ENCODE measurements at regions not wholly inside any gene's neighbourhood (a gene's known extent, or its start where the extent isn't known, plus 50 kb on each side); places are given as distances from the start of the nearest gene placed in this dataset.
"Not testable (repeated sequence)": the region's sequence is repeated elsewhere in the genome, so short reads cannot be mapped to it uniquely, and the experiment has no call there.

GRCh38 chr6:67879105-67879904 is 755.8 kb upstream of the ADGRB3 start:
- DNase-seq (ENCODE audit: low spot score); H3K9me3 Mint-ChIP-seq (ENCODE audit: low read depth); H3K4me1 Mint-ChIP-seq (ENCODE audit: low read depth); H3K27me3 Mint-ChIP-seq (ENCODE audit: low read depth); H3K27ac Mint-ChIP-seq (ENCODE audit: unreplicated experiment); H3K4me3 Mint-ChIP-seq (ENCODE audit: unreplicated experiment); H3K36me3 Mint-ChIP-seq (ENCODE audit: low read depth): not testable (repeated sequence)

- not testable (repeated sequence) for H3K27ac Mint-ChIP-seq (ENCODE audit: unreplicated experiment); H3K4me1 Mint-ChIP-seq (ENCODE audit: low read depth); H3K4me3 Mint-ChIP-seq (ENCODE audit: unreplicated experiment); H3K9me3 Mint-ChIP-seq (ENCODE audit: low read depth); H3K27me3 Mint-ChIP-seq (ENCODE audit: low read depth); H3K36me3 Mint-ChIP-seq (ENCODE audit: low read depth); DNase-seq (ENCODE audit: low spot score)
Observed at GRCh38 chr6:67878216-67878615, 756.9 kb upstream of the ADGRB3 start.

- peaks cover 5% of the 10 kb centered on the region for H3K9me3 Mint-ChIP-seq (ENCODE audit: low read depth)
- no peaks in the 10 kb centered on the region for H3K4me1 Mint-ChIP-seq (ENCODE audit: low read depth)
- H3K4me3 Mint-ChIP-seq (ENCODE audit: unreplicated experiment) = no peak overlapping the region
Observed at GRCh38 chr6:67877288-67877687, 757.8 kb upstream of the ADGRB3 start.

GRCh38 chr6:67875877-67876383 is 759.2 kb upstream of the ADGRB3 start:
- peaks cover 5% of the 10 kb centered on the region for H3K9me3 Mint-ChIP-seq (ENCODE audit: low read depth)
- no peaks in the 10 kb centered on the region for H3K27me3 Mint-ChIP-seq (ENCODE audit: low read depth)
- TF ChIP-seq, protein P1, sequence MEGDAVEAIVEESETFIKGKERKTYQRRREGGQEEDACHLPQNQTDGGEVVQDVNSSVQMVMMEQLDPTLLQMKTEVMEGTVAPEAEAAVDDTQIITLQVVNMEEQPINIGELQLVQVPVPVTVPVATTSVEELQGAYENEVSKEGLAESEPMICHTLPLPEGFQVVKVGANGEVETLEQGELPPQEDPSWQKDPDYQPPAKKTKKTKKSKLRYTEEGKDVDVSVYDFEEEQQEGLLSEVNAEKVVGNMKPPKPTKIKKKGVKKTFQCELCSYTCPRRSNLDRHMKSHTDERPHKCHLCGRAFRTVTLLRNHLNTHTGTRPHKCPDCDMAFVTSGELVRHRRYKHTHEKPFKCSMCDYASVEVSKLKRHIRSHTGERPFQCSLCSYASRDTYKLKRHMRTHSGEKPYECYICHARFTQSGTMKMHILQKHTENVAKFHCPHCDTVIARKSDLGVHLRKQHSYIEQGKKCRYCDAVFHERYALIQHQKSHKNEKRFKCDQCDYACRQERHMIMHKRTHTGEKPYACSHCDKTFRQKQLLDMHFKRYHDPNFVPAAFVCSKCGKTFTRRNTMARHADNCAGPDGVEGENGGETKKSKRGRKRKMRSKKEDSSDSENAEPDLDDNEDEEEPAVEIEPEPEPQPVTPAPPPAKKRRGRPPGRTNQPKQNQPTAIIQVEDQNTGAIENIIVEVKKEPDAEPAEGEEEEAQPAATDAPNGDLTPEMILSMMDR (IDR thresholded peaks at IDR 0.05) = no peak
- H3K4me1 Mint-ChIP-seq (ENCODE audit: low read depth) = no peaks in the 10 kb centered on the region
- H3K4me3 Mint-ChIP-seq (ENCODE audit: unreplicated experiment) = no peak overlapping the region
- H3K36me3 Mint-ChIP-seq (ENCODE audit: low read depth) = no peaks in the 10 kb centered on the region
- H3K27ac Mint-ChIP-seq (ENCODE audit: unreplicated experiment) = no peak overlapping the region
- no peak for DNase-seq (ENCODE audit: low spot score)

More at GRCh38 chr6:67877288-67877687, 757.8 kb upstream of the ADGRB3 start:
- H3K27ac Mint-ChIP-seq (ENCODE audit: unreplicated experiment) = no peak overlapping the region
- no peak for DNase-seq (ENCODE audit: low spot score)
- no peaks in the 10 kb centered on the region for H3K36me3 Mint-ChIP-seq (ENCODE audit: low read depth)
- TF ChIP-seq, protein P1 (IDR thresholded peaks at IDR 0.05) = no peak
- no peaks in the 10 kb centered on the region for H3K27me3 Mint-ChIP-seq (ENCODE audit: low read depth)

DNA sequence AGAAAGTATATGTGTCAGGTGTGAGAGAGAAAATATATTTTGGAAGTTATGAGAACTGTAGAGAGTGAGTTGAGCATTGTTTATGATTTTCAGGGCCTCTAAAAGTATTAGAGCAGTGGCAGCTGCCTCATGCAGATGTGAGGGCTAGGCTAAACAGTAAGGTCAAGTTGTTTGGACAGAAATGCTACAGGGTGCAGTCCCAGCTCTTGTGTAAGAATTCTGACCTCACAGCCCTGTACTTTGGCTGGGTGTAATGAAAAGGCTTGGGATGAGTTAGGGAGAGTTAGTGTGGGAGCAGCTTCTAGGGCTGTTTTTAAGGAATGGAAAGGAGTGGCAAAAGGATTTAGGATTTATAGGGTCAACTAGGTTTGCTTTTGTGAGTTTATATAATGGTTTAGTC is 764.8 kb upstream of the ADGRB3 start:
- Mint-ChIP-seq H3K27me3 (ENCODE audit: low read depth) (no peaks in the 10 kb centered on the region), H3K4me1 (ENCODE audit: low read depth) (no peaks in the 10 kb centered on the region), H3K4me3 (ENCODE audit: unreplicated experiment) (no peak overlapping the region), H3K36me3 (ENCODE audit: low read depth) (no peaks in the 10 kb centered on the region), H3K9me3 (ENCODE audit: low read depth) (peaks cover 2% of the 10 kb centered on the region), H3K27ac (ENCODE audit: unreplicated experiment) (no peak overlapping the region)
- TF ChIP-seq, protein P1 (IDR thresholded peaks at IDR 0.05) = no peak
- no peak for DNase-seq (ENCODE audit: low spot score)

- H3K36me3 Mint-ChIP-seq (ENCODE audit: low read depth) = no peaks in the 10 kb centered on the region
- H3K27me3 Mint-ChIP-seq (ENCODE audit: low read depth) = no peaks in the 10 kb centered on the region
- TF ChIP-seq, protein P1 (IDR thresholded peaks at IDR 0.05) = no peak
- no peak overlapping the region for H3K27ac Mint-ChIP-seq (ENCODE audit: unreplicated experiment)
- no peaks in the 10 kb centered on the region for H3K4me1 Mint-ChIP-seq (ENCODE audit: low read depth)
- no peaks in the 10 kb centered on the region for H3K9me3 Mint-ChIP-seq (ENCODE audit: low read depth)
- no peak overlapping the region for H3K4me3 Mint-ChIP-seq (ENCODE audit: unreplicated experiment)
- DNase-seq (ENCODE audit: low spot score) = no peak
Observed at GRCh38 chr6:67863346-67863745, 771.7 kb upstream of the ADGRB3 start.
